NT2/D1 (cell line): ENCODE measurements at regions not wholly inside any gene's neighbourhood (a gene's known extent, or its start where the extent isn't known, plus 50 kb on each side); places are given as distances from the start of the nearest gene placed in this dataset.
"Not testable (repeated sequence)": the region's sequence is repeated elsewhere in the genome, so short reads cannot be mapped to it uniquely, and the experiment has no call there.

ENCODE experiments used
- SUZ12 ChIP-seq: IDR thresholded peaks from 2 replicates; pipeline ENCODE4 v1.6.1; 2011; ENCODE audit not compliant: insufficient read length, insufficient read depth; ENCODE audit errors: extremely low read depth
- YY1 ChIP-seq: IDR thresholded peaks from 2 replicates; pipeline ENCODE4 v1.6.1; 2011; ENCODE audit not compliant: insufficient read length, insufficient read depth
- ZNF274 ChIP-seq: IDR thresholded peaks from 2 replicates; pipeline ENCODE4 v1.6.1; 2011; ENCODE audit warnings: mild to moderate bottlenecking, low read depth, low read length

GRCh38 chr7:55695893-55696701, 123.8 kb upstream of the VOPP1 start:
- not testable (repeated sequence) for TF ChIP-seq YY1, SUZ12, ZNF274
